HEK293 (cell line): ENCODE measurements at regions not wholly inside any gene's neighbourhood (a gene's known extent, or its start where the extent isn't known, plus 50 kb on each side); places are given as distances from the start of the nearest gene placed in this dataset.

Source experiments
- CTCF ChIA-PET: fragments of 350-600 bp; formaldehyde crosslinking; extraction: SDS; loops from one replicate; lab custom pipeline; 2021; ENCODE audit warnings: antibody characterized with exemption; lab: Yijun Ruan, JAX
- POLR2A ChIA-PET: fragments of 300-600 bp; formaldehyde crosslinking; extraction: SDS; loops from one replicate; lab custom pipeline; 2020; ENCODE audit warnings: antibody characterized with exemption, inconsistent platforms; lab: Yijun Ruan, JAX
- H3K27ac ChIP-seq: fragments of 200-500 bp; sonication (Bioruptor generic); 2 replicates; pipeline ENCODE4 v1.5.1; 2014; ENCODE audit warnings: low read depth, low read length, control low read depth, inconsistent platforms; ENCODE audit errors: extremely low read depth
- H3K36me3 ChIP-seq, 2 experiments: fragments of 200-500 bp in 1 of 2; sonication (Bioruptor generic) in 1 of 2; 1 replicate in 1 of 2; 2 replicates in 1 of 2; pipeline ENCODE4 v1.5.1; 2014 to 2017; ENCODE audit warnings: inconsistent platforms in 2 of 2, low read length in 2 of 2; ENCODE audit not compliant: control insufficient read depth in 2 of 2, insufficient read depth in 1 of 2
- H3K4me1 ChIP-seq: fragments of 200-500 bp; sonication (Bioruptor generic); 2 replicates; pipeline ENCODE4 v1.5.1; 2014; ENCODE audit warnings: mild to moderate bottlenecking, low read length, inconsistent platforms; ENCODE audit not compliant: control insufficient read depth, insufficient read depth
- H3K4me3 ChIP-seq: 2 replicates; pipeline ENCODE4 v1.5.1; 2011; ENCODE audit warnings: low read depth, mild to moderate bottlenecking, control low read depth, low read length, moderate library complexity
- H3K9me3 ChIP-seq: fragments of 200-500 bp; sonication (Bioruptor generic); 2 replicates; pipeline ENCODE4 v1.5.1; 2014; ENCODE audit warnings: low read depth, low read length, inconsistent platforms; ENCODE audit not compliant: control insufficient read depth, insufficient read depth
- IKZF3 ChIP-seq: fragments of 450-650 bp; IDR thresholded peaks from 2 replicates; pipeline ENCODE4 v1.5.0; 2018; ENCODE audit warnings: missing biosample characterization, mild to moderate bottlenecking, missing genetic modification characterization, moderate library complexity
- KLF10 ChIP-seq: fragments of 450-650 bp; IDR thresholded peaks from 2 replicates; pipeline ENCODE4 v1.5.1; 2018; ENCODE audit warnings: missing biosample characterization, mild to moderate bottlenecking, missing genetic modification characterization
- MYNN ChIP-seq: fragments of 450-650 bp; formaldehyde crosslinking; IDR thresholded peaks from 2 replicates; pipeline ENCODE4 v1.5.1; 2016; ENCODE audit warnings: missing biosample characterization, missing genetic modification characterization, borderline replicate concordance
- OVOL3 ChIP-seq: fragments of 450-650 bp; formaldehyde crosslinking; IDR thresholded peaks from 2 replicates; pipeline ENCODE4 v1.5.1; 2016; ENCODE audit warnings: missing biosample characterization, missing genetic modification characterization
- SALL2 ChIP-seq: fragments of 450-650 bp; formaldehyde crosslinking; IDR thresholded peaks from 2 replicates; pipeline ENCODE4 v1.5.0; 2017; ENCODE audit warnings: missing biosample characterization, mild to moderate bottlenecking, missing genetic modification characterization, borderline replicate concordance
- SETDB1 ChIP-seq: IDR thresholded peaks from one replicate; pipeline ENCODE4 v1.6.1; 2017; ENCODE audit warnings: mild to moderate bottlenecking, low read length, moderate library complexity, mixed read lengths; ENCODE audit not compliant: insufficient read length
- ZBTB48 ChIP-seq: fragments of 450-650 bp; formaldehyde crosslinking; IDR thresholded peaks from 2 replicates; pipeline ENCODE4 v1.5.1; 2016; ENCODE audit warnings: missing biosample characterization, missing genetic modification characterization
- ZBTB8A ChIP-seq: fragments of 450-650 bp; formaldehyde crosslinking; IDR thresholded peaks from 2 replicates; pipeline ENCODE4 v1.5.1; 2016; ENCODE audit warnings: missing biosample characterization, missing genetic modification characterization
- ZFP37 ChIP-seq: fragments of 450-650 bp; formaldehyde crosslinking; IDR thresholded peaks from 2 replicates; pipeline ENCODE4 v1.5.1; 2016; ENCODE audit warnings: missing biosample characterization, missing genetic modification characterization
- ZNF174 ChIP-seq: fragments of 450-650 bp; formaldehyde crosslinking; IDR thresholded peaks from 2 replicates; pipeline ENCODE4 v1.5.0; 2017; ENCODE audit warnings: missing biosample characterization, mild to moderate bottlenecking, missing genetic modification characterization
- ZNF223 ChIP-seq: fragments of 450-650 bp; formaldehyde crosslinking; IDR thresholded peaks from 2 replicates; pipeline ENCODE4 v1.5.1; 2016; ENCODE audit warnings: missing biosample characterization, missing genetic modification characterization
- ZNF423 ChIP-seq: fragments of 450-650 bp; formaldehyde crosslinking; IDR thresholded peaks from 2 replicates; pipeline ENCODE4 v1.5.1; 2016; ENCODE audit warnings: missing biosample characterization, missing genetic modification characterization
- ZNF560 ChIP-seq: fragments of 450-650 bp; formaldehyde crosslinking; IDR thresholded peaks from 2 replicates; pipeline ENCODE4 v1.5.1; 2017; ENCODE audit warnings: missing biosample characterization, missing genetic modification characterization, borderline replicate concordance
- ZNF76 ChIP-seq: fragments of 450-650 bp; formaldehyde crosslinking; IDR thresholded peaks from 2 replicates; pipeline ENCODE4; 2016; ENCODE audit warnings: low read depth, missing biosample characterization, missing genetic modification characterization, borderline replicate concordance
- ZNF792 ChIP-seq: fragments of 450-650 bp; formaldehyde crosslinking; IDR thresholded peaks from 2 replicates; pipeline ENCODE4 v1.5.1; 2016; ENCODE audit warnings: missing biosample characterization, missing genetic modification characterization
- ZSCAN23 ChIP-seq: fragments of 450-650 bp; formaldehyde crosslinking; IDR thresholded peaks from 2 replicates; pipeline ENCODE4 v1.5.1; 2016; ENCODE audit warnings: missing biosample characterization, missing genetic modification characterization
- TF ChIP-seq, protein P1 (sequence below): fragments of 450-650 bp; formaldehyde crosslinking; IDR thresholded peaks from 2 replicates; pipeline ENCODE4 v1.5.1; 2016; ENCODE audit warnings: missing biosample characterization, missing genetic modification characterization
- TF ChIP-seq, protein P2 (sequence below): fragments of 450-650 bp; formaldehyde crosslinking; IDR thresholded peaks from 2 replicates; pipeline ENCODE4 v1.5.1; 2016; ENCODE audit warnings: missing biosample characterization, missing genetic modification characterization
- TF ChIP-seq, protein P3 (sequence below): fragments of 450-650 bp; formaldehyde crosslinking; IDR thresholded peaks from 2 replicates; pipeline ENCODE4 v1.5.1; 2016; ENCODE audit warnings: missing biosample characterization, missing genetic modification characterization
- TF ChIP-seq, protein P4 (sequence below): fragments of 450-650 bp; formaldehyde crosslinking; IDR thresholded peaks from 2 replicates; pipeline ENCODE4 v1.5.1; 2016; ENCODE audit warnings: missing biosample characterization, missing genetic modification characterization

DNA sequence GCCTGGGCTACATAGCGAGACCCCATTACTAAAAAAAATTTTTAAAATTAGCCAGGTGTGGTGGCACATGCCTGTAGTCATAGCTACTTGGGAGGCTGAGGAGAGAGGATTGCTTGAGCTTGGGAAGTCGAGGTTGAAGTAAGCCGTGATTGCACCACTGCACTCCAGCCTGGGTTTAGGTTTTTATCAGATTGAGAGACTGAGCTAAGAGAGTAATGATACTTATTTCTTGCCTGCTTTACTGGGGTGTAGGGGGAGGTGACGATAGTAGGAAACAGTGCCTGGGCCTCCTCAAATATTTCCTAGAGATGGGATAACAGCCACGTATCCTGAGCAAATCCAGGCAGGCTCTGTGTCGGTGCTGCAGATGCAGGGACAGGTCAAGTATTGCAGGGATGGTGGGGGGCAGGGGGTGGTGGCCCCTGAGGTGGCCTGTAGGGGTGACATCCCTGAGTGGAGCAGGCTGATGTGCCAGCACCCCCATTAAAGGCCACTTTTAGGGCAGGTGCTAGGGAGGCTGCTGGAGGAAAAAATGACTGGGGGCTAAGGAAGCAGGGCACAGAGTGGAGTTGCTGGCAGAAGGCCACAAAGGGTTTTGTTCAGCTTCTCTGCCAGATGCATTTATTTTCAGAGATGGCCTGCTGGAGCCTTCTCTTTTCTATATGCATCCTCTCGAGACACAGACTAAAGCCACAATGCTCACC, 130.5 kb downstream of the RHOU start (continued):
- TF ChIP-seq, protein P1, sequence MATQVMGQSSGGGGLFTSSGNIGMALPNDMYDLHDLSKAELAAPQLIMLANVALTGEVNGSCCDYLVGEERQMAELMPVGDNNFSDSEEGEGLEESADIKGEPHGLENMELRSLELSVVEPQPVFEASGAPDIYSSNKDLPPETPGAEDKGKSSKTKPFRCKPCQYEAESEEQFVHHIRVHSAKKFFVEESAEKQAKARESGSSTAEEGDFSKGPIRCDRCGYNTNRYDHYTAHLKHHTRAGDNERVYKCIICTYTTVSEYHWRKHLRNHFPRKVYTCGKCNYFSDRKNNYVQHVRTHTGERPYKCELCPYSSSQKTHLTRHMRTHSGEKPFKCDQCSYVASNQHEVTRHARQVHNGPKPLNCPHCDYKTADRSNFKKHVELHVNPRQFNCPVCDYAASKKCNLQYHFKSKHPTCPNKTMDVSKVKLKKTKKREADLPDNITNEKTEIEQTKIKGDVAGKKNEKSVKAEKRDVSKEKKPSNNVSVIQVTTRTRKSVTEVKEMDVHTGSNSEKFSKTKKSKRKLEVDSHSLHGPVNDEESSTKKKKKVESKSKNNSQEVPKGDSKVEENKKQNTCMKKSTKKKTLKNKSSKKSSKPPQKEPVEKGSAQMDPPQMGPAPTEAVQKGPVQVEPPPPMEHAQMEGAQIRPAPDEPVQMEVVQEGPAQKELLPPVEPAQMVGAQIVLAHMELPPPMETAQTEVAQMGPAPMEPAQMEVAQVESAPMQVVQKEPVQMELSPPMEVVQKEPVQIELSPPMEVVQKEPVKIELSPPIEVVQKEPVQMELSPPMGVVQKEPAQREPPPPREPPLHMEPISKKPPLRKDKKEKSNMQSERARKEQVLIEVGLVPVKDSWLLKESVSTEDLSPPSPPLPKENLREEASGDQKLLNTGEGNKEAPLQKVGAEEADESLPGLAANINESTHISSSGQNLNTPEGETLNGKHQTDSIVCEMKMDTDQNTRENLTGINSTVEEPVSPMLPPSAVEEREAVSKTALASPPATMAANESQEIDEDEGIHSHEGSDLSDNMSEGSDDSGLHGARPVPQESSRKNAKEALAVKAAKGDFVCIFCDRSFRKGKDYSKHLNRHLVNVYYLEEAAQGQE (tag by site-specific recombination): no peak
- TF ChIP-seq SALL2 (tag by site-specific recombination) (no peak), ZFP37 (tag by site-specific recombination) (no peak), ZNF76 (tag by site-specific recombination) (no peak), ZNF792 (tag by site-specific recombination) (no peak), ZBTB8A (no peak), ZSCAN23 (tag by site-specific recombination) (no peak), ZNF560 (tag by site-specific recombination) (no peak), SETDB1 (no peak), OVOL3 (tag by site-specific recombination) (no peak), ZNF223 (peak; percentile 86; the same call in 1 of the 2 replicates)
- TF ChIP-seq, protein P2, sequence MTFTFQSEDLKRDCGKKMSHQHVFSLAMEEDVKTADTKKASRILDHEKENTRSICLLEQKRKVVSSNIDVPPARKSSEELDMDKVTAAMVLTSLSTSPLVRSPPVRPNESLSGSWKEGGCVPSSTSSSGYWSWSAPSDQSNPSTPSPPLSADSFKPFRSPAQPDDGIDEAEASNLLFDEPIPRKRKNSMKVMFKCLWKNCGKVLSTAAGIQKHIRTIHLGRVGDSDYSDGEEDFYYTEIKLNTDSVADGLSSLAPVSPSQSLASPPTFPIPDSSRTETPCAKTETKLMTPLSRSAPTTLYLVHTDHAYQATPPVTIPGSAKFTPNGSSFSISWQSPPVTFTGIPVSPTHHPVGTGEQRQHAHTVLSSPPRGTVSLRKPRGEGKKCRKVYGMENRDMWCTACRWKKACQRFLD (tag by site-specific recombination): no peak
- TF ChIP-seq, protein P3, sequence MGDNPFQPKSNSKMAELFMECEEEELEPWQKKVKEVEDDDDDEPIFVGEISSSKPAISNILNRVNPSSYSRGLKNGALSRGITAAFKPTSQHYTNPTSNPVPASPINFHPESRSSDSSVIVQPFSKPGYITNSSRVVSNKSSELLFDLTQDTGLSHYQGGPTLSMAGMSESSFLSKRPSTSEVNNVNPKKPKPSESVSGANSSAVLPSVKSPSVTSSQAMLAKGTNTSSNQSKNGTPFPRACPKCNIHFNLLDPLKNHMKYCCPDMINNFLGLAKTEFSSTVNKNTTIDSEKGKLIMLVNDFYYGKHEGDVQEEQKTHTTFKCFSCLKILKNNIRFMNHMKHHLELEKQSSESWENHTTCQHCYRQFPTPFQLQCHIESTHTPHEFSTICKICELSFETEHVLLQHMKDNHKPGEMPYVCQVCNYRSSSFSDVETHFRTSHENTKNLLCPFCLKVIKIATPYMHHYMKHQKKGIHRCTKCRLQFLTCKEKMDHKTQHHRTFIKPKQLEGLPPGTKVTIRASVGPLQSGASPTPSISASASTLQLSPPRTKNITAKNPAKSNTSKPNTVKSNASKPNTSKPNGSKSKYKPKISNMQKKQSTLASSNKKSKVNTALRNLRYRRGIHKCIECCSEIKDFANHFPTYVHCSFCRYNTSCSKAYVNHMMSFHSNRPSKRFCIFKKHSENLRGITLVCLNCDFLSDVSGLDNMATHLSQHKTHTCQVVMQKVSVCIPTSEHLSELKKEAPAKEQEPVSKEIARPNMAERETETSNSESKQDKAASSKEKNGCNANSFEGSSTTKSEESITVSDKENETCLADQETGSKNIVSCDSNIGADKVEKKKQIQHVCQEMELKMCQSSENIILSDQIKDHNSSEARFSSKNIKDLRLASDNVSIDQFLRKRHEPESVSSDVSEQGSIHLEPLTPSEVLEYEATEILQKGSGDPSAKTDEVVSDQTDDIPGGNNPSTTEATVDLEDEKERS (tag by site-specific recombination): no peak

DNA sequence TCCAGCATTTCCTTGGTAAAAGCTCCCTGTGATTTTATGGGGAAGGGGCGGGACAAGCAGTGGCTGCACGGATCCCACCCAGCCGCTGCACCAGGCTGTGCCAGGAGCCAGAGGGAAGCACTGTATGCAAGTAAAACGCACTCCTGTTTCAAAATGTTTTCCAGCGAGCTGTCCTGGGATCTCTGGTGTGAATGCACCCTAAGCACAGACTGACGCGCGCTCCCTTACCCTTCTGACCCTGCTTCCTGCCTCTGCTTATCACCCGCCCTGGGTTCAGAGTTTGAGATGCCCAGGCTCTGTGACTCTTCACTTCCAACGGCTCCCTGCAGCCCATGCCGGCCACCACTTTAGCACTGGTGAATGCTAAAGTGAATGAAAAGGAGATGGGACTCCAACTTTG, 131.2 kb downstream of the RHOU start:
- Histone ChIP-seq H3K27ac (peak overlapping the region; percentile 70), H3K36me3 (no peaks in the 10 kb centered on the region), H3K4me3 (no peak overlapping the region), H3K9me3 (no peaks in the 10 kb centered on the region), H3K4me1 (peaks cover 30% of the 10 kb centered on the region)
- POLR2A ChIA-PET: no interaction called here
- TF ChIP-seq ZNF423 (tag by site-specific recombination): 0 out of 2 replicates have a peak, but pooled peaks have one; percentile 6
- TF ChIP-seq ZNF174 (tag by site-specific recombination): no peak
- 0 out of 2 replicates have a peak, but pooled peaks have one; percentile 5 for TF ChIP-seq MYNN (tag by site-specific recombination)
- peak; percentile 24; the same call in 1 of the 2 replicates for TF ChIP-seq IKZF3 (tag by site-specific recombination)
- peak; percentile 61; the same call in 1 of the 2 replicates for TF ChIP-seq ZBTB48 (tag by site-specific recombination)
- TF ChIP-seq KLF10 (tag by site-specific recombination): no peak
- TF ChIP-seq, protein P4, sequence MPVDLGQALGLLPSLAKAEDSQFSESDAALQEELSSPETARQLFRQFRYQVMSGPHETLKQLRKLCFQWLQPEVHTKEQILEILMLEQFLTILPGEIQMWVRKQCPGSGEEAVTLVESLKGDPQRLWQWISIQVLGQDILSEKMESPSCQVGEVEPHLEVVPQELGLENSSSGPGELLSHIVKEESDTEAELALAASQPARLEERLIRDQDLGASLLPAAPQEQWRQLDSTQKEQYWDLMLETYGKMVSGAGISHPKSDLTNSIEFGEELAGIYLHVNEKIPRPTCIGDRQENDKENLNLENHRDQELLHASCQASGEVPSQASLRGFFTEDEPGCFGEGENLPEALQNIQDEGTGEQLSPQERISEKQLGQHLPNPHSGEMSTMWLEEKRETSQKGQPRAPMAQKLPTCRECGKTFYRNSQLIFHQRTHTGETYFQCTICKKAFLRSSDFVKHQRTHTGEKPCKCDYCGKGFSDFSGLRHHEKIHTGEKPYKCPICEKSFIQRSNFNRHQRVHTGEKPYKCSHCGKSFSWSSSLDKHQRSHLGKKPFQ (tag by site-specific recombination): peak; percentile 66
- CTCF ChIA-PET: no interaction called here
